ENCODE measurements at regions not wholly inside any gene's neighbourhood (a gene's known extent, or its start where the extent isn't known, plus 50 kb on each side); places are given as distances from the start of the nearest gene placed in this dataset.
"Not testable (repeated sequence)": the region's sequence is repeated elsewhere in the genome, so short reads cannot be mapped to it uniquely, and the experiment has no call there.

DNA sequence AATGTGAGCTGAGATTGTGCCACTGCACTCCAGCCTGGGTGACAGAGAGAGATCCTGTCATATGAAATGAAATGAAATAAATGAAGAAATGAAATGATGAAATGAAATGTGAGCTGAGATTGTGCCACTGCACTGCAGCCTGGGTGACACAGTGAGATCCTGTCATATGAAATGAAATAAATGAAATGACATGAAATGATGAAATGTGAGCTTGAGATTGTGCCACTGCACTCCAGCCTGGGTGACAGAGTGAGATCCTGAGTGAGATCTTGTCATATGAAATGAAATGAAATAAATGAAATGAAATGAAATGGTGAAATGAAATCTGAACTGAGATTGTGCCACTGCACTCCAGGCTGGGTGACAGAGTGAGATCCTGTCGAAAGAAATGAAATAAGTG lies 58.2 kb upstream of the FAN1 start:
- not testable (repeated sequence) for DNase-seq

All from retina (tissue), 1 donor.